Activated B cell treated with CpG ODN at 0.5 μM for 24 hours (primary cell): ENCODE measurements at regions not wholly inside any gene's neighbourhood (a gene's known extent, or its start where the extent isn't known, plus 50 kb on each side); places are given as distances from the start of the nearest gene placed in this dataset.

Experiments used
- ATAC-seq: fragments of 200-7000 bp; cut with Tn5 transposase; one replicate; pipeline ENCODE4 v1.10.0; 2021; ENCODE audit warnings: low read depth, mild to moderate bottlenecking, moderate library complexity
- CTCF ChIA-PET: fragments of 350-600 bp; sonication (Branson Sonifier 250); formaldehyde crosslinking; loops from one replicate; lab custom pipeline; 2021; ENCODE audit warnings: antibody characterized with exemption; lab: Charles Lee
- POLR2A ChIA-PET: fragments of 350-600 bp; sonication (Branson Sonifier 250); formaldehyde crosslinking; loops from one replicate; lab custom pipeline; 2021; ENCODE audit warnings: antibody characterized with exemption; lab: Charles Lee
- DNase-seq: peaks from one replicate; pipeline ENCODE4 v3.0.0; 2022
- H3K27ac Mint-ChIP-seq: one replicate; pipeline ENCODE4 v1.8.0; 2020; ENCODE audit warnings: mixed read lengths
- H3K27me3 Mint-ChIP-seq: one replicate; pipeline ENCODE4 v1.8.0; 2021; ENCODE audit warnings: mixed read lengths
- H3K36me3 Mint-ChIP-seq: one replicate; pipeline ENCODE4 v1.8.0; 2021; ENCODE audit warnings: low read depth, mixed read lengths
- H3K4me1 Mint-ChIP-seq: one replicate; pipeline ENCODE4 v1.8.0; 2021; ENCODE audit warnings: mixed read lengths
- H3K4me3 Mint-ChIP-seq: one replicate; pipeline ENCODE4 v1.8.0; 2020; ENCODE audit warnings: mild to moderate bottlenecking, mixed read lengths
- H3K9me3 Mint-ChIP-seq: one replicate; pipeline ENCODE4 v1.8.0; 2020; ENCODE audit warnings: mixed read lengths
- CTCF ChIP-seq: fragments of 200-600 bp; IDR thresholded peaks from one replicate; pipeline ENCODE4 v1.8.0; 2022; ENCODE audit warnings: antibody characterized with exemption, mild to moderate bottlenecking
- intact Hi-C: fragments of 100-400 bp; cut with micrococcal nuclease; formaldehyde crosslinking; loops from one replicate; pipeline ENCODE4 v1.15.1; 2024

DNA sequence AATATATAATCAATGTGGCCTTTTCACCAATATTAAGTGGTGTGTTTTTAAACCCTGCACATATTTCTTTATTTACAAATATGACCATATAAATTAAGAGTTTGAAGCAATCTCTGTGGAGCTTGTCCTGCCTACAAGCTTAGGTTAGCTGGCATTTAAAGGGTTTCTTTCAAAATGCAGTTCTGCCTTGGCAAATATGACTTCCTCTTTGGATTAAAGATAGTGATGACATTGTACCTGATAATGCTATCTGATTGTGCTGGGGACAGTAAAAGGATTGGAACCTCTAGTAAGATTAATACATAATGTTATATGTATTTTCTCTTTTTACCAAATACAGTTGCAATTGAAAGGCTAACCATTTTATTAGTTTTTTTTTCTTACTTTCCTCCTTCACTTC is 249.1 kb downstream of the OTOL1 start:
- CTCF ChIA-PET: no interaction called here
- no peaks in the 10 kb centered on the region for H3K4me1 Mint-ChIP-seq
- POLR2A ChIA-PET: no interaction called here
- H3K27ac Mint-ChIP-seq: no peak overlapping the region
- H3K9me3 Mint-ChIP-seq: no peaks in the 10 kb centered on the region
- intact Hi-C loops: no loop called here
- no peak for DNase-seq
- H3K4me3 Mint-ChIP-seq: no peak overlapping the region
- H3K27me3 Mint-ChIP-seq: no peaks in the 10 kb centered on the region
- no peaks in the 10 kb centered on the region for H3K36me3 Mint-ChIP-seq
- TF ChIP-seq CTCF: no peak
- no peak for ATAC-seq

DNA sequence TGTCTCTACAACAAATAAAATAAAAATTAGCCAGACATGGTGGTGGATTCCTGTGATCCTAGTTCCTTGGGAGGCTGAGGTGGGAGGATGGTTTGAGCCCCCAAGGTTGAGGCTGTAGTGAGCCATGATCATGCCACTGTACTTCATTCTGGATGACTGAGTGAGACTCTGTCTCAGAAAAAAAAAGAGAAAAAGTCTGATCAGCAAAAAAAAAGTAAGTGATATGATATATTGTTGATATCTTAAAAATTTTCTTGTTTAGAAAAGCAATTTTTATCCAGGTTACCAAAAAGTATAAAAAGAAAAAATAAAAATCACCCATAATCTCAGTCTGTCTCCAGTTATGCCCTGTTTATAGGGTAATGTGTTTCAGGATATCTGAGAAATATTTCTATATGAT is 251.4 kb downstream of the OTOL1 start:
- DNase-seq (no peak), ATAC-seq (no peak)
- CTCF ChIA-PET: no interaction called here
- POLR2A ChIA-PET: no interaction called here
- Mint-ChIP-seq H3K27me3 (no peaks in the 10 kb centered on the region), H3K4me3 (no peak overlapping the region), H3K4me1 (no peaks in the 10 kb centered on the region), H3K27ac (no peak overlapping the region), H3K9me3 (no peaks in the 10 kb centered on the region), H3K36me3 (no peaks in the 10 kb centered on the region)
- intact Hi-C loops: no loop called here
- TF ChIP-seq CTCF: no peak

- Mint-ChIP-seq H3K4me3 (no peak overlapping the region), H3K27ac (no peak overlapping the region), H3K4me1 (no peaks in the 10 kb centered on the region), H3K9me3 (no peaks in the 10 kb centered on the region), H3K27me3 (no peaks in the 10 kb centered on the region), H3K36me3 (no peaks in the 10 kb centered on the region)
- intact Hi-C loops: no loop called here
- no peak for ATAC-seq
- no peak for TF ChIP-seq CTCF
- no peak for DNase-seq
- ChIA-PET POLR2A (no interaction called here), CTCF (no interaction called here)
Measured at GRCh38 chr3:161754420-161755053, 257.9 kb downstream of the OTOL1 start.

DNA sequence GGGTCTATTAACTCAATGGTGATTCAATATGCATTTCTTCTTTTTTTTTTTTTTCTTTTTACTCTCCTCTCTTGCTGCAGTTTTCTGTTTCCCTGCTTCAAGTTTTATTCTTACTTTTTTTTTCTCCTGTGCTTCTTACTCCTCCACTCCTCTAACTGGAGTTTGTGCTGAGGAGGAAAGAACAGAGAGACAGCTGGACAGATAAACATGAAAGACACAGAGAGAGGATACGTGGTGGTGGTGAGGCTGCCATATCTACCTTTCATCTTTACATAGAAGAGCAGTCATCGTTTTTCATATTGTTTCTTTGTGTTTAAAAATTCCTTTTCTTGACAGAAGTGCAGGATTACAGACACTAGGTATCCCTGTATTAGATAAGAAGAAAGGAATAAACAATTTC is 262.8 kb downstream of the OTOL1 start:
- Mint-ChIP-seq H3K4me3 (no peak overlapping the region), H3K27ac (no peak overlapping the region), H3K36me3 (no peaks in the 10 kb centered on the region), H3K4me1 (no peaks in the 10 kb centered on the region), H3K9me3 (peaks cover 3% of the 10 kb centered on the region), H3K27me3 (no peaks in the 10 kb centered on the region)
- ChIA-PET POLR2A (no interaction called here), CTCF (no interaction called here)
- DNase-seq: no peak
- no peak for ATAC-seq
- intact Hi-C loops: no loop called here
- TF ChIP-seq CTCF: no peak

GRCh38 chr3:161766331-161766730 is 269.7 kb downstream of the OTOL1 start:
- intact Hi-C loops: no loop called here
- H3K9me3 Mint-ChIP-seq: peaks cover 3% of the 10 kb centered on the region
- no peaks in the 10 kb centered on the region for H3K4me1 Mint-ChIP-seq
- no peaks in the 10 kb centered on the region for H3K27me3 Mint-ChIP-seq
- ATAC-seq: no peak
- TF ChIP-seq CTCF: no peak
- CTCF ChIA-PET: no interaction called here
- H3K27ac Mint-ChIP-seq: no peak overlapping the region
- POLR2A ChIA-PET: no interaction called here
- no peaks in the 10 kb centered on the region for H3K36me3 Mint-ChIP-seq
- H3K4me3 Mint-ChIP-seq: no peak overlapping the region
- DNase-seq: no peak
